K562 (cell line): ENCODE measurements at regions not wholly inside any gene's neighbourhood (a gene's known extent, or its start where the extent isn't known, plus 50 kb on each side); places are given as distances from the start of the nearest gene placed in this dataset.

ENCODE experiments used
- E2F6 ChIP-seq, 2 experiments: IDR thresholded peaks; 2 replicates each; pipeline ENCODE4 v1.6.1; 2011; ENCODE audit warnings: borderline replicate concordance in 1 of 2, control low read depth in 1 of 2, low read depth in 1 of 2, low read length in 1 of 2, mild to moderate bottlenecking in 1 of 2, mixed read lengths in 1 of 2, moderate library complexity in 1 of 2; ENCODE audit not compliant: insufficient read depth in 1 of 2, insufficient read length in 1 of 2, poor library complexity in 1 of 2, severe bottlenecking in 1 of 2; ENCODE audit errors: extremely low read depth in 1 of 2
- ELK3 ChIP-seq: fragments of 450-650 bp; formaldehyde crosslinking; IDR thresholded peaks from 2 replicates; pipeline ENCODE4 v1.4.0; 2020; ENCODE audit warnings: mild to moderate bottlenecking
- GTF2A2 ChIP-seq: IDR thresholded peaks from 2 replicates; pipeline ENCODE4 v1.6.1; 2016; ENCODE audit warnings: mild to moderate bottlenecking, missing genetic modification characterization, missing compliant biosample characterization
- HNRNPUL1 ChIP-seq: fragments of 200-400 bp; formaldehyde crosslinking; IDR thresholded peaks from 2 replicates; pipeline ENCODE4 v1.6.1; 2017; ENCODE audit warnings: low read length
- MGA ChIP-seq: fragments of 450-650 bp; IDR thresholded peaks from 2 replicates; pipeline ENCODE4 v1.6.1; 2016; ENCODE audit warnings: mild to moderate bottlenecking, moderate library complexity
- PPARD ChIP-seq: fragments of 250-450 bp; sonication (Bioruptor Pico); IDR thresholded peaks from 2 replicates; pipeline ENCODE4 v1.8.0; 2022; ENCODE audit warnings: inconsistent platforms, mild to moderate bottlenecking, moderate library complexity
- SRSF9 ChIP-seq: fragments of 200-400 bp; formaldehyde crosslinking; IDR thresholded peaks from 2 replicates; pipeline ENCODE4 v1.6.1; 2017; ENCODE audit warnings: low read depth, low read length, borderline replicate concordance
- TAF1 ChIP-seq: IDR thresholded peaks from 2 replicates; pipeline ENCODE4 v1.6.1; 2011; ENCODE audit warnings: mild to moderate bottlenecking, low read length, moderate library complexity; ENCODE audit not compliant: insufficient read depth, control insufficient read depth, severe bottlenecking; ENCODE audit errors: extremely low read depth
- ZNF23 ChIP-seq: fragments of 250-450 bp; sonication (Bioruptor Pico); IDR thresholded peaks from 2 replicates; pipeline ENCODE4 v1.4.0; 2020; ENCODE audit warnings: mild to moderate bottlenecking
- ZZZ3 ChIP-seq: fragments of 450-650 bp; IDR thresholded peaks from 2 replicates; pipeline ENCODE4 v1.6.1; 2016; ENCODE audit warnings: antibody characterized with exemption, mild to moderate bottlenecking, moderate library complexity
- TF ChIP-seq, protein P1 (sequence below): fragments of 250-450 bp; sonication (Bioruptor Pico); IDR thresholded peaks from 2 replicates; pipeline ENCODE4 v1.8.0; 2021; ENCODE audit warnings: moderate library complexity, mild to moderate bottlenecking, inconsistent platforms

DNA sequence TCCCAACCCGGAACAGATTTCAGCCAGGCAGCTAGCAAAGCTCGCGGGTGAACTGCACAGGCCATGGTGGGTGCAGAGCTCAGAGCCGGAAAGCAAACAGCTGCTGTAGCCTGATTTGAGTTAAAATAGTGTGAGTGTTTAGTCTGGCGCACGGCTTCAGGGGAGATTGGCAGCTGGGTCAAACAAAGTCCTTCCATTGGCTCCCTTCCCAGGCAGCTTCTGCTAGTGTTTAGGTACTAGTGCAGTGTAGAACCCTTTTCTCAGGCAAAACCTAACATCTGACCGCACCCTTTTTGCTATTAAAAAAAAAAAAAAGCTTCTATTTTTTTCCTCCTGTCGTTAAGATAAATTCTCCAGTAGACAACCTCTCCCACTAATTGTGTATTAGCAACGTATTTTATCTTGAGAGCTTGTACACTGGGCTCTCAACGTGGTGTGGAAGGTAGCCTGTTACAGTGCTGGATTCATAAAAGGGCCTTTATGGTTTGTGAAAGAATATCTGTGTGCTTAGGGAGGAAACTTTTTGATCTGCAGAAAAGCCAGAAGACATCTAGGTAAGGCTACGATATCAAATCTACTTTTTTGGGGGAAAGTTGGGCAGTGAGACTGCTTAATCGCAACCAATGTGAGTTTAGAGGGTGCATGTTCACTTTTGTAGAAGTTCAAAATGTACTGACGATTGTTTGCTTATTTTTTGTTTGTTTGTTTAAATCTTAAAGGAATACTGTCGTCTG lies 689.6 kb downstream of the USP25 start (continued):
- no peak for TF ChIP-seq GTF2A2 (tag)
- no peak for TF ChIP-seq E2F6 (IDR thresholded peaks at IDR 0.05; ENCODE audit: borderline replicate concordance in 1 of 2, extremely low read depth in 1 of 2, insufficient read depth in 1 of 2, insufficient read length in 1 of 2, low read depth in 1 of 2, low read length in 1 of 2, poor library complexity in 1 of 2, severe bottlenecking in 1 of 2)
- no peak for TF ChIP-seq SRSF9
- TF ChIP-seq ZZZ3: no peak
- no peak for TF ChIP-seq ZNF23
- TF ChIP-seq PPARD (CRISPR knock-in tag): no peak
- no peak for TF ChIP-seq TAF1
- TF ChIP-seq HNRNPUL1: no peak
- no peak for TF ChIP-seq MGA
- TF ChIP-seq, protein P1, sequence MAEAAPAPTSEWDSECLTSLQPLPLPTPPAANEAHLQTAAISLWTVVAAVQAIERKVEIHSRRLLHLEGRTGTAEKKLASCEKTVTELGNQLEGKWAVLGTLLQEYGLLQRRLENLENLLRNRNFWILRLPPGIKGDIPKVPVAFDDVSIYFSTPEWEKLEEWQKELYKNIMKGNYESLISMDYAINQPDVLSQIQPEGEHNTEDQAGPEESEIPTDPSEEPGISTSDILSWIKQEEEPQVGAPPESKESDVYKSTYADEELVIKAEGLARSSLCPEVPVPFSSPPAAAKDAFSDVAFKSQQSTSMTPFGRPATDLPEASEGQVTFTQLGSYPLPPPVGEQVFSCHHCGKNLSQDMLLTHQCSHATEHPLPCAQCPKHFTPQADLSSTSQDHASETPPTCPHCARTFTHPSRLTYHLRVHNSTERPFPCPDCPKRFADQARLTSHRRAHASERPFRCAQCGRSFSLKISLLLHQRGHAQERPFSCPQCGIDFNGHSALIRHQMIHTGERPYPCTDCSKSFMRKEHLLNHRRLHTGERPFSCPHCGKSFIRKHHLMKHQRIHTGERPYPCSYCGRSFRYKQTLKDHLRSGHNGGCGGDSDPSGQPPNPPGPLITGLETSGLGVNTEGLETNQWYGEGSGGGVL (CRISPR knock-in tag): no peak
- TF ChIP-seq ELK3 (CRISPR knock-in tag): no peak
